SJSA1 (cell line): ENCODE measurements at regions not wholly inside any gene's neighbourhood (a gene's known extent, or its start where the extent isn't known, plus 50 kb on each side); places are given as distances from the start of the nearest gene placed in this dataset.

Experiments
- DNase-seq, 2 experiments: peaks; one replicate each; pipeline ENCODE4 v3.0.0-alpha.2; 2015 to 2020; ENCODE audit warnings: low spot score in 2 of 2, low read depth in 1 of 2
- H3K27ac ChIP-seq: fragments of 250-450 bp; sonication (Bioruptor Pico); 2 replicates; pipeline ENCODE4 v1.5.1; 2020; ENCODE audit warnings: mild to moderate bottlenecking, moderate library complexity
- H3K27me3 ChIP-seq: fragments of 250-450 bp; sonication (Bioruptor Pico); replicated peaks from 2 replicates; pipeline ENCODE4 v1.5.1; 2020; ENCODE audit warnings: mild to moderate bottlenecking, moderate library complexity
- H3K36me3 ChIP-seq: fragments of 250-450 bp; sonication (Bioruptor Pico); 2 replicates; pipeline ENCODE4 v1.5.1; 2020; ENCODE audit warnings: mild to moderate bottlenecking
- H3K4me1 ChIP-seq: fragments of 250-450 bp; sonication (Bioruptor Pico); replicated peaks from 2 replicates; pipeline ENCODE4 v1.6.1; 2021; ENCODE audit warnings: mild to moderate bottlenecking
- H3K4me3 ChIP-seq: fragments of 250-450 bp; sonication (Bioruptor Pico); 2 replicates; pipeline ENCODE4 v1.5.1; 2020; ENCODE audit warnings: mild to moderate bottlenecking
- H3K9me3 ChIP-seq: fragments of 250-450 bp; sonication (Bioruptor Pico); replicated peaks from 2 replicates; pipeline ENCODE4 v1.5.1; 2020; ENCODE audit warnings: mild to moderate bottlenecking

GRCh38 chr20:1831606-1832005, 63.6 kb upstream of the SIRPA start:
- Histone ChIP-seq H3K36me3 (no peaks in the 10 kb centered on the region), H3K4me3 (no peak overlapping the region), H3K27me3 (no peaks in the 10 kb centered on the region), H3K27ac (no peak overlapping the region), H3K4me1 (peaks cover 19% of the 10 kb centered on the region), H3K9me3 (no peaks in the 10 kb centered on the region)
- no peak for DNase-seq

DNA sequence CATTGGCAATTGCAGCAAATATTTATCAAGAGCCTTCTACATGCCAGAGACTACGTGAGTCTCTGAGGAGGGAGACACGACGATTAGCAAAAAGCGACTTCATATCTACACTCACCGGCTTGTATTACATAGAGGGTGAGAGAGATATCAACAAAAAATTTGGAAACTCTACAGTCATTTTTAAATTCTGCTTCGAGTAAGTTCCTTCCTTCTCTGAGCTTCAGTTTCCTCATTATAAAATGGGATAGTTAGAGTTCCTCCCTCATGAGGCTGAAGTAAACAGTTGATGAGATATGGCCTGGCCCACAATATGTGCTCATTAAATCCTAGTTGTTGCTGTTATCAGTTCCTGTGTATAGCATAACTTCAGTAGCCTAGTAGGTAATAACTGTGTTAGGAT, 64.1 kb upstream of the SIRPA start:
- no peak overlapping the region for H3K4me3 ChIP-seq
- no peaks in the 10 kb centered on the region for H3K36me3 ChIP-seq
- DNase-seq, result no peak
- H3K27ac ChIP-seq, result no peak overlapping the region
- peaks cover 19% of the 10 kb centered on the region for H3K4me1 ChIP-seq
- no peaks in the 10 kb centered on the region for H3K27me3 ChIP-seq
- H3K9me3 ChIP-seq, result no peaks in the 10 kb centered on the region

GRCh38 chr20:1830240-1830639, 65.0 kb upstream of the SIRPA start:
- Histone ChIP-seq H3K4me3 (no peak overlapping the region), H3K27ac (no peak overlapping the region), H3K36me3 (no peaks in the 10 kb centered on the region), H3K4me1 (peaks cover 19% of the 10 kb centered on the region), H3K27me3 (no peaks in the 10 kb centered on the region), H3K9me3 (no peaks in the 10 kb centered on the region)
- DNase-seq, result peak; percentile 58 to 85

- Histone ChIP-seq H3K27me3 (no peaks in the 10 kb centered on the region), H3K36me3 (no peaks in the 10 kb centered on the region), H3K4me3 (no peak overlapping the region), H3K9me3 (no peaks in the 10 kb centered on the region), H3K27ac (no peak overlapping the region), H3K4me1 (peaks cover 19% of the 10 kb centered on the region)
- DNase-seq, result no peak
Measured at GRCh38 chr20:1829531-1829930, 65.7 kb upstream of the SIRPA start.

DNA sequence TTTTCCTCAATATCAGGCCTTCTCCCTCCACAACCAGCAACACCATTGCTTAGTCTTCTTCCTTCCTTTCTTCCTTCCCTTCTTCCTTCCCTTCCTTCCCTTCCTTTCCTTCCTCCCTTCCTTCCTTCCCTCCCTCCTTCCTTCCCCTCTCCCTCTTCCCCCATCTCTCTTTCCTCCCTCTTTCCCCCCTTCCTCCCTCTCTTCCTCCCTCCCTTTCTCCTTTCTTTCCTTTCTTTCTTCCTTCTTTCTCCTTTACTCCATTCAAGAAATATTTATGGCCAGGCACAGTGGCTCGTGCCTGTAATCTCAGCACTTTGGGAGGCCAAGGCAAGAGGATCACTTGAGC, 66.4 kb upstream of the SIRPA start:
- H3K4me3 ChIP-seq, result no peak overlapping the region
- H3K27ac ChIP-seq, result no peak overlapping the region
- no peak for DNase-seq
- H3K4me1 ChIP-seq, result peaks cover 19% of the 10 kb centered on the region
- H3K27me3 ChIP-seq, result no peaks in the 10 kb centered on the region
- H3K36me3 ChIP-seq, result no peaks in the 10 kb centered on the region
- no peaks in the 10 kb centered on the region for H3K9me3 ChIP-seq

GRCh38 chr20:1827974-1828785, 67.0 kb upstream of the SIRPA start:
- Histone ChIP-seq H3K9me3 (0 out of 2 replicates have a peak, but pooled peaks cover 3% of the 10 kb centered on the region), H3K27me3 (no peaks in the 10 kb centered on the region), H3K27ac (no peak overlapping the region), H3K4me3 (no peak overlapping the region), H3K4me1 (peaks cover 19% of the 10 kb centered on the region), H3K36me3 (no peaks in the 10 kb centered on the region)
- no peak for DNase-seq

GRCh38 chr20:1827510-1827973, 67.7 kb upstream of the SIRPA start:
- H3K27me3 ChIP-seq, result no peaks in the 10 kb centered on the region
- peaks cover 13% of the 10 kb centered on the region for H3K4me1 ChIP-seq
- H3K36me3 ChIP-seq, result no peaks in the 10 kb centered on the region
- H3K27ac ChIP-seq, result no peak overlapping the region
- H3K9me3 ChIP-seq, result 0 out of 2 replicates have a peak, but pooled peaks cover 3% of the 10 kb centered on the region
- no peak overlapping the region for H3K4me3 ChIP-seq
- DNase-seq, result no peak

DNA sequence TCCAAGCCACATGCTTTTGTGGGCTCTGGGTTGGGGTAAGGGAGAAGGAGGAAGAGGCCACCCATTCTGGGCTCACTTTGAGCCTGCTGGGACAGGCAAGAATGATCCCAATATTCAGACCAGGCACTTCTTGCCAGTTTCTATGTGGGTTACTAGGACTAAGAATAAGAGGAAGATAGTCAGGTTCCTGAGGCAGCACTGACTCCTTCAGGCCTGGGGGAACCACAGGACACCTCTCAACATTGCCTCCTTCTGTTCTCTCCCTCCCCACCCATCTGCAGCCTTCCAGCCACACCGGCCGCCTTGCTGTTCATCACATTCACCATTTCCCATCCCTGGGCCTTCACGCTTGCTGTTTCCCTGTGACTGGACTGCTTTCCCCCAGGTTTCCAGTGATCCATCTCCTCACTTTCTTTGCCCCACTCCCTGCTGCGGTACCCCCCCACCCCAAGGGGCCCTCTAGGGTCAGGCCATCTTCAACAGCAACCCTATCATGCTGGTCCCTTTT, 69.2 kb upstream of the SIRPA start:
- Histone ChIP-seq H3K27ac (no peak overlapping the region), H3K36me3 (no peaks in the 10 kb centered on the region), H3K27me3 (no peaks in the 10 kb centered on the region), H3K4me1 (peaks cover 11% of the 10 kb centered on the region), H3K4me3 (no peak overlapping the region), H3K9me3 (peaks cover 10% of the 10 kb centered on the region)
- no peak for DNase-seq

DNA sequence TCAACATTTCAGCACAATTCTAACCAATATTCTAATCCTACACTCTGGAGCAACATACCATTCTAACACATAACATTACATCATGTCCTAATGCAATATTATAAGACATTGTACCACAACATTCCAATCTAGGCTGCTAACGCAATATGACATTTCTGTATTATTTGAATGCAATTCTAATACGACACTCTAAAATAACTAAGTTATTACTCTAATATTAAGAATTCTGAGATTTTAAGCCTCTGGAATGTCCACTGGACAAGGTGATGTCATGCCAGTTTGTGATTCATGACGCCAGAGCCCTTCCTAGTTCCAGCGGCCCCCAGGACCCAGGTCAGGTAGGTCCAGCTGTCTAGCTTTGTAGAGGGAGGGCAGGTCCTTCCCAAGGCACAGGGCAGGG, 69.7 kb upstream of the SIRPA start:
- no peak overlapping the region for H3K4me3 ChIP-seq
- no peaks in the 10 kb centered on the region for H3K27me3 ChIP-seq
- H3K4me1 ChIP-seq, result peaks cover 11% of the 10 kb centered on the region
- no peak overlapping the region for H3K27ac ChIP-seq
- no peak for DNase-seq
- peaks cover 10% of the 10 kb centered on the region for H3K9me3 ChIP-seq
- H3K36me3 ChIP-seq, result no peaks in the 10 kb centered on the region

GRCh38 chr20:1824834-1825233, 70.4 kb upstream of the SIRPA start:
- Histone ChIP-seq H3K36me3 (no peaks in the 10 kb centered on the region), H3K4me1 (peaks cover 10% of the 10 kb centered on the region), H3K4me3 (no peak overlapping the region), H3K27me3 (no peaks in the 10 kb centered on the region), H3K9me3 (peaks cover 10% of the 10 kb centered on the region), H3K27ac (no peak overlapping the region)
- no peak for DNase-seq

GRCh38 chr20:1824181-1824580, 71.0 kb upstream of the SIRPA start:
- Histone ChIP-seq H3K9me3 (peaks cover 10% of the 10 kb centered on the region), H3K4me1 (peaks cover 9% of the 10 kb centered on the region), H3K27me3 (no peaks in the 10 kb centered on the region), H3K27ac (no peak overlapping the region), H3K36me3 (no peaks in the 10 kb centered on the region), H3K4me3 (no peak overlapping the region)
- DNase-seq, result no peak

DNA sequence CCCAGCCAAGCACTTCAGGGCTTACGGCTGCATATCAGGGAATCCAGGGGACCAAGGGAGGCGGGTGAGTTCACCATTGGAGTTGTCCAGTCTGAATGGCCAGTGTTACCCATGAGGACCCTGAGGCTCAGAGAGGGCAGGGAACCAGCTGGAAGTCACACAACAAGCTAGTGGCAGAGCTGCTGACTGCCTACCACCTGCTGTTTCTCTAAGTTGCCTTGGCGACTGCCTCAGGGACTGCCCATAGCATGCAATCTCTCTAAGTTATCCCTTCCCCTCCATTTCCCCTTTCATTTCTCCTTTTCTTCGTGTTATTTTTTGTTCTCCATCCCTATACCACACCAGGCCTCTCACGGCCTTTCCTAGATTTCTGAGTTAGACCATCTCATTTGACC, 71.8 kb upstream of the SIRPA start:
- H3K4me3 ChIP-seq, result no peak overlapping the region
- no peak for DNase-seq
- peaks cover 9% of the 10 kb centered on the region for H3K4me1 ChIP-seq
- no peaks in the 10 kb centered on the region for H3K27me3 ChIP-seq
- H3K27ac ChIP-seq, result no peak overlapping the region
- H3K36me3 ChIP-seq, result no peaks in the 10 kb centered on the region
- H3K9me3 ChIP-seq, result peaks cover 10% of the 10 kb centered on the region

- Histone ChIP-seq H3K9me3 (peaks cover 10% of the 10 kb centered on the region), H3K4me1 (peaks cover 9% of the 10 kb centered on the region), H3K36me3 (no peaks in the 10 kb centered on the region), H3K27me3 (no peaks in the 10 kb centered on the region), H3K27ac (no peak overlapping the region), H3K4me3 (no peak overlapping the region)
- DNase-seq, result no peak
Measured at GRCh38 chr20:1822564-1823449, 72.4 kb upstream of the SIRPA start.
